GM19328 (cell line): ENCODE measurements at regions not wholly inside any gene's neighbourhood (a gene's known extent, or its start where the extent isn't known, plus 50 kb on each side); places are given as distances from the start of the nearest gene placed in this dataset.
"Not testable (repeated sequence)": the region's sequence is repeated elsewhere in the genome, so short reads cannot be mapped to it uniquely, and the experiment has no call there.

Source experiments
- ATAC-seq: cut with Tn5 transposase; IDR thresholded peaks from one replicate; pipeline ENCODE4 v1.9.1; 2021; ENCODE audit warnings: mild to moderate bottlenecking, moderate library complexity; ENCODE audit not compliant: unreplicated experiment

GRCh38 chr9:75197561-75197960 is 109.2 kb downstream of the OSTF1 start:
- ATAC-seq: no peak

GRCh38 chr9:75198436-75198835 is 110.1 kb downstream of the OSTF1 start:
- no peak for ATAC-seq

- no peak for ATAC-seq
These were observed 112.7 kb downstream of the OSTF1 start for GRCh38 chr9:75200892-75201470.

GRCh38 chr9:75201480-75202209 is 113.3 kb downstream of the OSTF1 start:
- ATAC-seq: no peak

- not testable (repeated sequence) for ATAC-seq
These were observed 119.7 kb downstream of the OSTF1 start for GRCh38 chr9:75207997-75208396.

- ATAC-seq: no peak
These were observed 121.9 kb downstream of the OSTF1 start for GRCh38 chr9:75210215-75210614.

- ATAC-seq: no peak
These were observed 125.5 kb downstream of the OSTF1 start for GRCh38 chr9:75213765-75214164.

- ATAC-seq: no peak
These were observed 138.3 kb downstream of the OSTF1 start for GRCh38 chr9:75226403-75227139.

GRCh38 chr9:75228893-75229292 is 140.6 kb downstream of the OSTF1 start:
- no peak for ATAC-seq

- no peak for ATAC-seq
These were observed 141.5 kb downstream of the OSTF1 start for GRCh38 chr9:75229605-75230332.

GRCh38 chr9:75230469-75230868 is 142.2 kb downstream of the OSTF1 start:
- no peak for ATAC-seq

- ATAC-seq: no peak
These were observed 142.9 kb downstream of the OSTF1 start for GRCh38 chr9:75231167-75231566.

GRCh38 chr9:75233011-75233410 is 144.7 kb downstream of the OSTF1 start:
- ATAC-seq: no peak

GRCh38 chr9:75235632-75236031 is 147.3 kb downstream of the OSTF1 start:
- no peak for ATAC-seq

- peak; percentile 88 for ATAC-seq
These were observed 150.1 kb downstream of the OSTF1 start for GRCh38 chr9:75238311-75238976.

- ATAC-seq: no peak
These were observed 150.9 kb downstream of the OSTF1 start for GRCh38 chr9:75239176-75239575.

GRCh38 chr9:75242426-75242825 is 154.1 kb downstream of the OSTF1 start:
- ATAC-seq: no peak

- no peak for ATAC-seq
These were observed 158.6 kb downstream of the OSTF1 start for GRCh38 chr9:75246949-75247348.

GRCh38 chr9:75265525-75265972 is 177.2 kb downstream of the OSTF1 start:
- ATAC-seq: peak; percentile 75

- no peak for ATAC-seq
These were observed 180.9 kb downstream of the OSTF1 start for GRCh38 chr9:75269197-75269596.

- not testable (repeated sequence) for ATAC-seq
These were observed 184.7 kb downstream of the OSTF1 start for GRCh38 chr9:75273055-75273454.
